ENCODE measurements at regions not wholly inside any gene's neighbourhood (a gene's known extent, or its start where the extent isn't known, plus 50 kb on each side); places are given as distances from the start of the nearest gene placed in this dataset.

DNA sequence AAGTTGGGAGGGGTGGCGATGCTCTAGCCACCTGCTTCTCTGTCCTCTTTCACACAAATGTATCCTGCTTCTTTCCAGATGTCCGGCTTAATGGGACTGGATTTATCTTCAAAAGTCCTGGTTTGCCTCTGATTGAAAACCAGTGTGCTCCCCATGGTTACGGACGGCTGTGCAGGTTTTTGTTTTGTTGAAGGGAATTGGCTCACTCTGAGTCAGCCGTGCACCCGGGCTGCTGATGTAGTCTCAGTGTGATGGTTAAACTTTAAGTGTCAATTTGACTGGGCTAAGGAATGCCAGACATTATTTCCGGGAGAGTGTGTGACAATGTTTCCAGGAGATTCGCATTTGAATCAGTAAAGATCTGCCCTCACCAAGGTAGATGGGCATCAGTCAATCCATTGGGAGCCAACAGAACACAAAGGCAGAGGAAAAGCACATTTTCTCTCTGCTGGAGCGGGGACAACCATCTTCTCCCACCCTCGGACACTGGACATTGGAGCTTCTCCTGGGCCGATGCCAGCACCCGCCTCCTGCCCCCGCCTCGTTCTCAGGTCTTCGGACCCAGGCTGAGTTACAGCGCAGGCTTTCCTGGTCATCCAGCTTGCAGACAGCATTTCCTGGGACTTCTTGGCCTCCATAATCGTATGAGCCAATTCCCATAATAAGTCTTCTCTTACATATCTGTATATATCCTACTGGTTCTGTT lies 126.9 kb upstream of the TNRC6C start:
- Histone ChIP-seq H3K27me3 (ENCODE audit: control insufficient read depth, insufficient read depth, low read length) (no peaks in the 10 kb centered on the region), H3K9me3 (ENCODE audit: control insufficient read depth, insufficient read depth, low read depth, low read length) (no peaks in the 10 kb centered on the region), H3K4me2 (ENCODE audit: extremely low read depth, insufficient read depth, low read length) (peak overlapping the region; percentile 35), H3K4me3 (replicated peaks in 1 of 4; ENCODE audit: control extremely low read depth in 1 of 4, insufficient read depth in 1 of 4, low read depth in 3 of 4, low read length in 4 of 4) (no peak overlapping the region), H3K9ac (ENCODE audit: insufficient read depth, low read length) (no peak overlapping the region), H3K4me1 (ENCODE audit: control insufficient read depth, extremely low read depth, insufficient read depth, low read length) (peaks cover 7% of the 10 kb centered on the region), H2AFZ (ENCODE audit: low read length) (no peak overlapping the region), H4K20me1 (ENCODE audit: control insufficient read depth, extremely low read depth, insufficient read depth, low read length) (no peaks in the 10 kb centered on the region), H3K27ac (ENCODE audit: insufficient read depth, low read length) (peak overlapping the region; percentile 32), H3K36me3 (ENCODE audit: control insufficient read depth, insufficient read depth, low read length) (no peaks in the 10 kb centered on the region), H3K79me2 (ENCODE audit: control insufficient read depth, insufficient read depth, low read length) (no peaks in the 10 kb centered on the region)
- no peak for TF ChIP-seq EZH2 (IDR thresholded peaks at IDR 0.05; ENCODE audit: low read length, missing control alignments)
- TF ChIP-seq, protein P1, sequence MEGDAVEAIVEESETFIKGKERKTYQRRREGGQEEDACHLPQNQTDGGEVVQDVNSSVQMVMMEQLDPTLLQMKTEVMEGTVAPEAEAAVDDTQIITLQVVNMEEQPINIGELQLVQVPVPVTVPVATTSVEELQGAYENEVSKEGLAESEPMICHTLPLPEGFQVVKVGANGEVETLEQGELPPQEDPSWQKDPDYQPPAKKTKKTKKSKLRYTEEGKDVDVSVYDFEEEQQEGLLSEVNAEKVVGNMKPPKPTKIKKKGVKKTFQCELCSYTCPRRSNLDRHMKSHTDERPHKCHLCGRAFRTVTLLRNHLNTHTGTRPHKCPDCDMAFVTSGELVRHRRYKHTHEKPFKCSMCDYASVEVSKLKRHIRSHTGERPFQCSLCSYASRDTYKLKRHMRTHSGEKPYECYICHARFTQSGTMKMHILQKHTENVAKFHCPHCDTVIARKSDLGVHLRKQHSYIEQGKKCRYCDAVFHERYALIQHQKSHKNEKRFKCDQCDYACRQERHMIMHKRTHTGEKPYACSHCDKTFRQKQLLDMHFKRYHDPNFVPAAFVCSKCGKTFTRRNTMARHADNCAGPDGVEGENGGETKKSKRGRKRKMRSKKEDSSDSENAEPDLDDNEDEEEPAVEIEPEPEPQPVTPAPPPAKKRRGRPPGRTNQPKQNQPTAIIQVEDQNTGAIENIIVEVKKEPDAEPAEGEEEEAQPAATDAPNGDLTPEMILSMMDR (conservative IDR thresholded peaks at IDR 0.05 in 1 of 2, IDR thresholded peaks at IDR 0.05 in 1 of 2; ENCODE audit: low read depth in 1 of 2, low read length in 2 of 2): no peak
- peak; percentile 34 to 87 for DNase-seq (ENCODE audit: low read depth in 2 of 2)

DNA sequence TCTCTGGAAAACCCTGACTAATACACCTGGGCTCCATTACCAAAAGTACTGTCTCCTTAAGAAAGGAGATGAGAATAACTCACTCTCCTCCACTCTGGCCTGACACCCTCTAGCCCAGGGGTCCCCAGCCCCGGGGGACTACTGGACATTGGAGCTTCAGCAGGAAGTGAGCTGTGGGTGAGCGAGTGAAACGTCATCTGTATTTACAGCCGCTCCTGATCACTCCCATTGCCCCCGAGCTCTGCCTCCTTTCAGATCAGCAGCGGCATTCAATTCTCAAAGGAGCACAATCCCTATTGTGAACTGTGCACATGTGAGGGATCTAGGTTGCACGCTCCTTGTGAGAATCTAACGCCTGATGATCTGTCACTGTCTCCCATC lies 126.3 kb upstream of the TNRC6C start:
- no peak overlapping the region for H2AFZ ChIP-seq (ENCODE audit: low read length)
- no peak overlapping the region for H3K4me3 ChIP-seq (replicated peaks in 1 of 4; ENCODE audit: control extremely low read depth in 1 of 4, insufficient read depth in 1 of 4, low read depth in 3 of 4, low read length in 4 of 4)
- no peak overlapping the region for H3K9ac ChIP-seq (ENCODE audit: insufficient read depth, low read length)
- no peaks in the 10 kb centered on the region for H4K20me1 ChIP-seq (ENCODE audit: control insufficient read depth, extremely low read depth, insufficient read depth, low read length)
- peak in 1 of 2 donors; percentile 23 for DNase-seq (ENCODE audit: low read depth in 2 of 2)
- no peak overlapping the region for H3K4me2 ChIP-seq (ENCODE audit: extremely low read depth, insufficient read depth, low read length)
- H3K9me3 ChIP-seq (ENCODE audit: control insufficient read depth, insufficient read depth, low read depth, low read length): no peaks in the 10 kb centered on the region
- H3K4me1 ChIP-seq (ENCODE audit: control insufficient read depth, extremely low read depth, insufficient read depth, low read length): peaks cover 7% of the 10 kb centered on the region
- no peaks in the 10 kb centered on the region for H3K79me2 ChIP-seq (ENCODE audit: control insufficient read depth, insufficient read depth, low read length)
- H3K36me3 ChIP-seq (ENCODE audit: control insufficient read depth, insufficient read depth, low read length): no peaks in the 10 kb centered on the region
- no peak overlapping the region for H3K27ac ChIP-seq (ENCODE audit: insufficient read depth, low read length)
- TF ChIP-seq, protein P1 (conservative IDR thresholded peaks at IDR 0.05 in 1 of 2, IDR thresholded peaks at IDR 0.05 in 1 of 2; ENCODE audit: low read depth in 1 of 2, low read length in 2 of 2): no peak
- TF ChIP-seq EZH2 (IDR thresholded peaks at IDR 0.05; ENCODE audit: low read length, missing control alignments): no peak
- H3K27me3 ChIP-seq (ENCODE audit: control insufficient read depth, insufficient read depth, low read length): no peaks in the 10 kb centered on the region

DNA sequence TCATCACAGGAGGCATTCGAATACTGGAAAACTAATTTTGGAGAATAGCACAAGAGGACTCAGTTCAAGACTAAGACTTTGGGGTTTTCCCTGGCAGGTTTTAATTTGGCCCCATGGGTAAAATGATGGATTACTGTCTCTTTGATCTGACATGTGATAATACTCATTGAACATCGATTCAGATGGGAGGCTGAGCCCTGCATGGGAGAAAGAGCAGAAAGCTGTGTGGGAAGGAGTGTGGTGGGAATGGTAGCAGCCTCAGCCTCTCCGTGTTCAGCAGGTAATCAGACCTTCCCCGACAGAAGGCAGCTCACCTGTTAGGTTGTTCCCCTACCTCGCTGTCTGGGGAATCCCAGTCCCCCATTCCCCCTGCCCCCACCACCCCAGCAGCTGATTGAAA lies 124.7 kb upstream of the TNRC6C start:
- Histone ChIP-seq H2AFZ (ENCODE audit: low read length) (no peak overlapping the region), H3K27ac (ENCODE audit: insufficient read depth, low read length) (no peak overlapping the region), H3K4me2 (ENCODE audit: extremely low read depth, insufficient read depth, low read length) (no peak overlapping the region), H3K4me1 (ENCODE audit: control insufficient read depth, extremely low read depth, insufficient read depth, low read length) (peaks cover 7% of the 10 kb centered on the region), H3K27me3 (ENCODE audit: control insufficient read depth, insufficient read depth, low read length) (no peaks in the 10 kb centered on the region), H4K20me1 (ENCODE audit: control insufficient read depth, extremely low read depth, insufficient read depth, low read length) (no peaks in the 10 kb centered on the region), H3K36me3 (ENCODE audit: control insufficient read depth, insufficient read depth, low read length) (no peaks in the 10 kb centered on the region), H3K79me2 (ENCODE audit: control insufficient read depth, insufficient read depth, low read length) (no peaks in the 10 kb centered on the region), H3K9ac (ENCODE audit: insufficient read depth, low read length) (no peak overlapping the region), H3K9me3 (ENCODE audit: control insufficient read depth, insufficient read depth, low read depth, low read length) (no peaks in the 10 kb centered on the region), H3K4me3 (replicated peaks in 1 of 4; ENCODE audit: control extremely low read depth in 1 of 4, insufficient read depth in 1 of 4, low read depth in 3 of 4, low read length in 4 of 4) (no peak overlapping the region)
- no peak for TF ChIP-seq EZH2 (IDR thresholded peaks at IDR 0.05; ENCODE audit: low read length, missing control alignments)
- TF ChIP-seq, protein P1 (conservative IDR thresholded peaks at IDR 0.05 in 1 of 2, IDR thresholded peaks at IDR 0.05 in 1 of 2; ENCODE audit: low read depth in 1 of 2, low read length in 2 of 2): no peak
- DNase-seq (ENCODE audit: low read depth in 2 of 2): no peak
